OCI-LY7 (cell line): ENCODE measurements at regions not wholly inside any gene's neighbourhood (a gene's known extent, or its start where the extent isn't known, plus 50 kb on each side); places are given as distances from the start of the nearest gene placed in this dataset.

Source experiments
- BruUV-seq: library from RNA; stranded (reverse); fragments of 400-500 nt; replicated peaks from 2 replicates; lab custom pipeline; 2021; lab: Mats Ljungman, UMichigan
- CTCF ChIA-PET: fragments of 300-600 bp; sonication (Branson Sonifier 250); formaldehyde crosslinking; loops from one replicate; lab custom pipeline; 2022; ENCODE audit warnings: antibody characterized with exemption; ENCODE audit not compliant: unreplicated experiment; lab: Charles Lee
- POLR2A ChIA-PET: fragments of 300-600 bp; sonication (Branson Sonifier 250); formaldehyde crosslinking; loops from one replicate; lab custom pipeline; 2022; ENCODE audit warnings: antibody characterized with exemption; lab: Charles Lee
- DNase-seq: peaks from one replicate; pipeline ENCODE4 v3.0.0-alpha.2; 2015; ENCODE audit warnings: low spot score
- H2AFZ ChIP-seq: fragments of 200-600 bp; sonication (generic), shearing (Covaris generic); 2 replicates; pipeline ENCODE4 v1.6.1; 2014; ENCODE audit warnings: mild to moderate bottlenecking, antibody characterized with exemption, low read length, moderate library complexity
- H3K27ac ChIP-seq: fragments of 200-600 bp; sonication (generic); 2 replicates; pipeline ENCODE4 v1.5.1; 2014; ENCODE audit warnings: mixed run types, low read depth, mild to moderate bottlenecking, moderate library complexity, low read length, inconsistent platforms; ENCODE audit not compliant: poor library complexity, severe bottlenecking
- H3K36me3 ChIP-seq: fragments of 200-600 bp; sonication (generic); 2 replicates; pipeline ENCODE4 v1.6.1; 2014; ENCODE audit warnings: mild to moderate bottlenecking, antibody characterized with exemption, low read length, moderate library complexity, mixed read lengths; ENCODE audit not compliant: insufficient read depth
- H3K4me1 ChIP-seq: fragments of 200-600 bp; sonication (generic); 2 replicates; pipeline ENCODE4 v1.5.1; 2014; ENCODE audit warnings: mild to moderate bottlenecking, low read length; ENCODE audit not compliant: insufficient read depth, poor library complexity, severe bottlenecking
- H3K4me2 ChIP-seq: fragments of 200-600 bp; sonication (generic); 2 replicates; pipeline ENCODE4 v1.6.1; 2014; ENCODE audit warnings: mild to moderate bottlenecking, low read length
- H3K4me3 ChIP-seq: fragments of 200-600 bp; sonication (generic); 2 replicates; pipeline ENCODE4 v1.5.1; 2014; ENCODE audit warnings: mild to moderate bottlenecking, low read depth, low read length; ENCODE audit not compliant: poor library complexity, severe bottlenecking
- H3K79me2 ChIP-seq: fragments of 200-600 bp; sonication (generic); 2 replicates; pipeline ENCODE4 v1.6.1; 2016; ENCODE audit warnings: low read depth, mild to moderate bottlenecking, low read length, moderate library complexity, mixed read lengths; ENCODE audit not compliant: insufficient read depth
- H3K9me2 ChIP-seq: fragments of 200-600 bp; sonication (generic); 2 replicates; pipeline ENCODE4 v1.6.1; 2016; ENCODE audit warnings: mild to moderate bottlenecking, low read length, mixed read lengths; ENCODE audit not compliant: insufficient read depth
- H3K9me3 ChIP-seq: fragments of 200-600 bp; sonication (generic); 2 replicates; pipeline ENCODE4 v1.6.1; 2014; ENCODE audit warnings: mild to moderate bottlenecking, mixed run types, low read length, mixed read lengths
- H4K20me1 ChIP-seq: fragments of 200-600 bp; sonication (generic); 2 replicates; pipeline ENCODE4 v1.6.1; 2014; ENCODE audit warnings: mild to moderate bottlenecking, antibody characterized with exemption, low read length, moderate library complexity, mixed read lengths; ENCODE audit not compliant: insufficient read depth
- CTCF ChIP-seq: fragments of 200-600 bp; sonication (generic); conservative IDR thresholded peaks from 2 replicates; pipeline ENCODE4 v1.5.1; 2014; ENCODE audit warnings: mild to moderate bottlenecking, antibody characterized with exemption, low read length, moderate library complexity, mixed read lengths
- EZH2phosphoT487 ChIP-seq: fragments of 200-600 bp; sonication (generic); IDR thresholded peaks from 2 replicates; pipeline ENCODE4 v1.6.1; 2018; ENCODE audit warnings: low read depth, borderline replicate concordance, mild to moderate bottlenecking, mixed run types, antibody characterized with exemption, low read length, moderate library complexity, mixed read lengths
- intact Hi-C: fragments of 100-400 bp; cut with micrococcal nuclease; formaldehyde crosslinking; loops from one replicate; pipeline ENCODE4 v1.10.0; 2022; ENCODE audit not compliant: unreplicated experiment

- Histone ChIP-seq H3K9me3 (no peaks in the 10 kb centered on the region), H3K27ac (no peak overlapping the region), H3K79me2 (no peaks in the 10 kb centered on the region), H4K20me1 (no peaks in the 10 kb centered on the region), H3K36me3 (no peaks in the 10 kb centered on the region), H2AFZ (no peak overlapping the region), H3K4me3 (no peak overlapping the region), H3K9me2 (no peaks in the 10 kb centered on the region), H3K4me1 (no peaks in the 10 kb centered on the region), H3K4me2 (no peak overlapping the region)
- BruUV-seq = no TSS peak
- intact Hi-C loops = no loop called here
- DNase-seq = no peak
- ChIA-PET CTCF (no interaction called here), POLR2A (no interaction called here)
- TF ChIP-seq EZH2phosphoT487 = no peak
- TF ChIP-seq CTCF = no peak
Measured at GRCh38 chr2:207463433-207463832, 66.3 kb upstream of the CREB1 start.

- H3K9me2 ChIP-seq = no peaks in the 10 kb centered on the region
- no peak overlapping the region for H2AFZ ChIP-seq
- intact Hi-C loops = no loop called here
- DNase-seq = no peak
- no peaks in the 10 kb centered on the region for H3K36me3 ChIP-seq
- BruUV-seq = no TSS peak
- POLR2A ChIA-PET = interaction anchor here (1.0 kb wide), 1 partner anchor 663 kb away, joined by 3 read pairs; no protein-coding TSS in a partner anchor
- TF ChIP-seq EZH2phosphoT487 = no peak
- no peak for TF ChIP-seq CTCF
- H3K79me2 ChIP-seq = no peaks in the 10 kb centered on the region
- no peak overlapping the region for H3K4me2 ChIP-seq
- no peaks in the 10 kb centered on the region for H3K9me3 ChIP-seq
- no peak overlapping the region for H3K4me3 ChIP-seq
- H4K20me1 ChIP-seq = no peaks in the 10 kb centered on the region
- no peaks in the 10 kb centered on the region for H3K4me1 ChIP-seq
- CTCF ChIA-PET = no interaction called here
- H3K27ac ChIP-seq = no peak overlapping the region
Measured at GRCh38 chr2:207464007-207464406, 65.8 kb upstream of the CREB1 start.

GRCh38 chr2:207465894-207466293, 63.9 kb upstream of the CREB1 start:
- TF ChIP-seq EZH2phosphoT487 (no peak), CTCF (no peak)
- ChIA-PET CTCF (no interaction called here), POLR2A (interaction anchor here (0.7 kb wide), 1 partner anchor 851 kb away, joined by 3 read pairs; no protein-coding TSS in a partner anchor)
- Histone ChIP-seq H3K9me3 (no peaks in the 10 kb centered on the region), H3K4me3 (no peak overlapping the region), H2AFZ (no peak overlapping the region), H3K79me2 (no peaks in the 10 kb centered on the region), H4K20me1 (no peaks in the 10 kb centered on the region), H3K27ac (no peak overlapping the region), H3K4me2 (no peak overlapping the region), H3K9me2 (no peaks in the 10 kb centered on the region), H3K36me3 (no peaks in the 10 kb centered on the region), H3K4me1 (no peaks in the 10 kb centered on the region)
- no peak for DNase-seq
- no TSS peak for BruUV-seq
- intact Hi-C loops = no loop called here
